ENCODE measurements at regions not wholly inside any gene's neighbourhood (a gene's known extent, or its start where the extent isn't known, plus 50 kb on each side); places are given as distances from the start of the nearest gene placed in this dataset.

DNA sequence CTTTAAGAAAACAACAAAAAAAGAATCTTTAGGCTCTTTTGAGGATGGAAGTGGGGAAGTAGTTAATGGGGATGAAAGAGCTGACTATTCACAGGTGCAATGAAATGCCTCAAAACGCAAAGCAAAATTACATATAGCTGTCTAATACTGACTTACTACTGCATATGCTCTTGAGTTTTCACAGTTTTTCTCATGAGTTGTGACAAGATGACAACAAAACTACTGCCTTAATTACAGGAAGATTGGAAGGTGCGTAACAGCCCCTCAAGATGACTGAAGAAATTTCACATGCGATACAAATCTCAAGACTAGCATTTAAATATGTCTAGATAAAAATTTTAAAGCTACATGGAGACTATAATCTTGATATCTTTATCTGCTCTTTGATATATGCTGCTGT, 547.8 kb upstream of the POU3F2 start:
- H3K27me3 ChIP-seq (ENCODE audit: insufficient read depth, low read length): no peaks in the 10 kb centered on the region
- CTCF ChIA-PET: no interaction called here

GRCh38 chr6:98287876-98288275, 546.5 kb upstream of the POU3F2 start:
- Histone ChIP-seq H3K9me3 (ENCODE audit: control insufficient read depth in 1 of 2, insufficient read depth in 1 of 2, low read depth in 1 of 2, low read length in 2 of 2) (no peaks in the 10 kb centered on the region), H3K27ac (ENCODE audit: low read depth, low read length) (no peak overlapping the region), H3K4me3 (replicated peaks in 1 of 2; ENCODE audit: low read depth in 1 of 2, low read length in 2 of 2) (no peak overlapping the region), H3K4me1 (ENCODE audit: control insufficient read depth in 1 of 2, insufficient read depth in 2 of 2, low read length in 2 of 2) (no peaks in the 10 kb centered on the region), H2AFZ (ENCODE audit: low read depth, low read length, poor library complexity, severe bottlenecking) (no peak overlapping the region), H3K36me3 (ENCODE audit: control insufficient read depth in 1 of 2, insufficient read depth in 2 of 2, low read length in 2 of 2) (no peaks in the 10 kb centered on the region), H3K79me2 (ENCODE audit: insufficient read depth, low read length) (no peaks in the 10 kb centered on the region), H3K9me2 (ENCODE audit: insufficient read depth) (no peaks in the 10 kb centered on the region; the same call in 1 of the 2 replicates), H3K9ac (ENCODE audit: low read length) (no peak overlapping the region), H4K20me1 (ENCODE audit: insufficient read depth) (no peaks in the 10 kb centered on the region), H3K4me2 (ENCODE audit: low read length) (no peak overlapping the region), H3K27me3 (ENCODE audit: insufficient read depth, low read length) (no peaks in the 10 kb centered on the region)
- ChIA-PET CTCF (no interaction called here), RAD21 (ENCODE audit: low non-redundant PET in 1 of 2, low total read pairs in 2 of 2, uncharacterized antibody in 2 of 2, unreplicated experiment in 2 of 2) (no interaction called here), POLR2A (interaction anchor here (0.6 kb wide), 1 partner anchor 576 kb away, joined by 3 read pairs; no protein-coding TSS in a partner anchor)
- intact Hi-C loops (cut with micrococcal nuclease): no loop called here
- TF ChIP-seq CBX3 (IDR thresholded peaks at IDR 0.05; ENCODE audit: low read depth) (no peak), ELF1 (IDR thresholded peaks at IDR 0.05; ENCODE audit: borderline replicate concordance, low read depth) (no peak)
- ATAC-seq (no peak), DNase-seq (ENCODE audit: low read depth, low spot score) (no peak)
- BruUV-seq (replicated peaks): no TSS peak

More for the DNA sequence above, 547.8 kb upstream of the POU3F2 start:
- ATAC-seq (no peak), DNase-seq (ENCODE audit: low read depth, low spot score) (no peak)
- Histone ChIP-seq H3K4me1 (ENCODE audit: control insufficient read depth in 1 of 2, insufficient read depth in 2 of 2, low read length in 2 of 2) (no peaks in the 10 kb centered on the region), H3K4me2 (ENCODE audit: low read length) (no peak overlapping the region), H3K9me3 (ENCODE audit: control insufficient read depth in 1 of 2, insufficient read depth in 1 of 2, low read depth in 1 of 2, low read length in 2 of 2) (no peaks in the 10 kb centered on the region), H3K4me3 (replicated peaks in 1 of 2; ENCODE audit: low read depth in 1 of 2, low read length in 2 of 2) (no peak overlapping the region), H3K9ac (ENCODE audit: low read length) (no peak overlapping the region), H3K9me2 (ENCODE audit: insufficient read depth) (no peaks in the 10 kb centered on the region; the same call in 1 of the 2 replicates), H2AFZ (ENCODE audit: low read depth, low read length, poor library complexity, severe bottlenecking) (no peak overlapping the region), H3K27ac (ENCODE audit: low read depth, low read length) (no peak overlapping the region), H3K79me2 (ENCODE audit: insufficient read depth, low read length) (no peaks in the 10 kb centered on the region), H4K20me1 (ENCODE audit: insufficient read depth) (no peaks in the 10 kb centered on the region), H3K36me3 (ENCODE audit: control insufficient read depth in 1 of 2, insufficient read depth in 2 of 2, low read length in 2 of 2) (no peaks in the 10 kb centered on the region)
- ChIA-PET RAD21 (ENCODE audit: low non-redundant PET in 1 of 2, low total read pairs in 2 of 2, uncharacterized antibody in 2 of 2, unreplicated experiment in 2 of 2) (no interaction called here), POLR2A (no interaction called here)
- BruUV-seq (replicated peaks): no TSS peak
- no peak for TF ChIP-seq RAD21 (IDR thresholded peaks at IDR 0.05; ENCODE audit: low read depth)
- TF ChIP-seq YY1 (IDR thresholded peaks at IDR 0.05; ENCODE audit: extremely low read depth, insufficient replicate concordance, low read depth, low read length): no peak
- TF ChIP-seq SRF (IDR thresholded peaks at IDR 0.05; ENCODE audit: low read depth): no peak
- no peak for TF ChIP-seq EZH2phosphoT487 (IDR thresholded peaks at IDR 0.05; ENCODE audit: borderline replicate concordance)
- TF ChIP-seq POLR2AphosphoS5 (IDR thresholded peaks at IDR 0.05; ENCODE audit: low read depth, low read length): no peak
- no peak for TF ChIP-seq TCF7L2 (IDR thresholded peaks at IDR 0.05; ENCODE audit: borderline replicate concordance, extremely low read depth, insufficient read depth, insufficient read length)
- no peak for TF ChIP-seq ELF1 (IDR thresholded peaks at IDR 0.05; ENCODE audit: borderline replicate concordance, low read depth)
- intact Hi-C loops (cut with micrococcal nuclease): no loop called here

All from HCT116 (cell line).